ENCODE measurements at regions not wholly inside any gene's neighbourhood (a gene's known extent, or its start where the extent isn't known, plus 50 kb on each side); places are given as distances from the start of the nearest gene placed in this dataset.

- TF ChIP-seq, protein P1, sequence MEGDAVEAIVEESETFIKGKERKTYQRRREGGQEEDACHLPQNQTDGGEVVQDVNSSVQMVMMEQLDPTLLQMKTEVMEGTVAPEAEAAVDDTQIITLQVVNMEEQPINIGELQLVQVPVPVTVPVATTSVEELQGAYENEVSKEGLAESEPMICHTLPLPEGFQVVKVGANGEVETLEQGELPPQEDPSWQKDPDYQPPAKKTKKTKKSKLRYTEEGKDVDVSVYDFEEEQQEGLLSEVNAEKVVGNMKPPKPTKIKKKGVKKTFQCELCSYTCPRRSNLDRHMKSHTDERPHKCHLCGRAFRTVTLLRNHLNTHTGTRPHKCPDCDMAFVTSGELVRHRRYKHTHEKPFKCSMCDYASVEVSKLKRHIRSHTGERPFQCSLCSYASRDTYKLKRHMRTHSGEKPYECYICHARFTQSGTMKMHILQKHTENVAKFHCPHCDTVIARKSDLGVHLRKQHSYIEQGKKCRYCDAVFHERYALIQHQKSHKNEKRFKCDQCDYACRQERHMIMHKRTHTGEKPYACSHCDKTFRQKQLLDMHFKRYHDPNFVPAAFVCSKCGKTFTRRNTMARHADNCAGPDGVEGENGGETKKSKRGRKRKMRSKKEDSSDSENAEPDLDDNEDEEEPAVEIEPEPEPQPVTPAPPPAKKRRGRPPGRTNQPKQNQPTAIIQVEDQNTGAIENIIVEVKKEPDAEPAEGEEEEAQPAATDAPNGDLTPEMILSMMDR (IDR thresholded peaks at IDR 0.05; ENCODE audit: insufficient read depth, low read length), result no peak
- TF ChIP-seq SPI1 (IDR thresholded peaks at IDR 0.05; ENCODE audit: borderline replicate concordance, low read depth) (no peak), POLR2AphosphoS5 (IDR thresholded peaks at IDR 0.05; ENCODE audit: low read depth) (no peak)
These were observed 506.4 kb upstream of the ADAMTS9 start for GRCh38 chr3:65194047-65194714.

All from HL-60 (cell line).